Cardiac muscle cell (in vitro differentiated cells and primary cell): ENCODE measurements at regions not wholly inside any gene's neighbourhood (a gene's known extent, or its start where the extent isn't known, plus 50 kb on each side); places are given as distances from the start of the nearest gene placed in this dataset.

Source experiments
- DNase-seq, 2 donors: peaks; one replicate each; pipeline versions ENCODE4 v3.0.0 to v3.0.0-alpha.2; 2010 to 2017; ENCODE audit warnings: low read depth in 1 of 2, low spot score in 1 of 2
- H3K27ac ChIP-seq: fragments of 200-600 bp; sonication (generic); 2 replicates; pipeline ENCODE4 v1.5.1; 2016
- H3K27me3 ChIP-seq: fragments of 200-600 bp; sonication (generic); 2 replicates; pipeline ENCODE4 v1.6.0; 2016; ENCODE audit warnings: control low read depth
- H3K36me3 ChIP-seq: fragments of 200-600 bp; sonication (generic); 2 replicates; pipeline ENCODE4 v1.5.1; 2016; ENCODE audit warnings: control low read depth
- H3K4me1 ChIP-seq: fragments of 200-600 bp; sonication (generic); 2 replicates; pipeline ENCODE4 v1.8.1; 2017; ENCODE audit warnings: low read depth, mild to moderate bottlenecking, mixed run types
- H3K4me3 ChIP-seq: fragments of 200-600 bp; sonication (generic); 2 replicates; pipeline ENCODE4 v1.5.1; 2016; ENCODE audit warnings: mild to moderate bottlenecking
- H3K9me3 ChIP-seq: fragments of 200-600 bp; sonication (generic); 2 replicates; pipeline ENCODE4 v1.5.1; 2017; ENCODE audit warnings: low read depth, mild to moderate bottlenecking, control low read depth
- CTCF ChIP-seq: IDR thresholded peaks from 2 replicates; pipeline ENCODE4 v1.5.1; 2012; ENCODE audit warnings: low read depth, mild to moderate bottlenecking, low read length

GRCh38 chr1:71276466-71276865 lies 195.6 kb upstream of the ZRANB2 start:
- no peak for TF ChIP-seq CTCF
- H3K4me3 ChIP-seq, result no peak overlapping the region
- no peak overlapping the region for H3K27ac ChIP-seq
- H3K36me3 ChIP-seq, result no peaks in the 10 kb centered on the region
- DNase-seq, result no peak
- H3K9me3 ChIP-seq, result no peaks in the 10 kb centered on the region
- H3K27me3 ChIP-seq, result no peaks in the 10 kb centered on the region
- H3K4me1 ChIP-seq, result no peaks in the 10 kb centered on the region

GRCh38 chr1:71273334-71273733 lies 192.5 kb upstream of the ZRANB2 start:
- no peaks in the 10 kb centered on the region for H3K27me3 ChIP-seq
- H3K36me3 ChIP-seq, result no peaks in the 10 kb centered on the region
- H3K4me3 ChIP-seq, result no peak overlapping the region
- H3K4me1 ChIP-seq, result no peaks in the 10 kb centered on the region
- DNase-seq, result no peak
- H3K27ac ChIP-seq, result no peak overlapping the region
- no peaks in the 10 kb centered on the region for H3K9me3 ChIP-seq
- no peak for TF ChIP-seq CTCF

GRCh38 chr1:71270394-71270915 lies 189.6 kb upstream of the ZRANB2 start:
- no peaks in the 10 kb centered on the region for H3K27me3 ChIP-seq
- no peak overlapping the region for H3K4me3 ChIP-seq
- no peaks in the 10 kb centered on the region for H3K36me3 ChIP-seq
- DNase-seq, result no peak
- no peak for TF ChIP-seq CTCF
- H3K4me1 ChIP-seq, result no peaks in the 10 kb centered on the region
- H3K27ac ChIP-seq, result no peak overlapping the region
- H3K9me3 ChIP-seq, result no peaks in the 10 kb centered on the region

- no peak for TF ChIP-seq CTCF
- Histone ChIP-seq H3K4me1 (no peaks in the 10 kb centered on the region), H3K36me3 (no peaks in the 10 kb centered on the region), H3K27me3 (no peaks in the 10 kb centered on the region), H3K4me3 (no peak overlapping the region), H3K9me3 (no peaks in the 10 kb centered on the region), H3K27ac (no peak overlapping the region)
- no peak for DNase-seq
Measured at GRCh38 chr1:71269818-71270217, 189.0 kb upstream of the ZRANB2 start.

- Histone ChIP-seq H3K27ac (no peak overlapping the region), H3K9me3 (no peaks in the 10 kb centered on the region), H3K36me3 (no peaks in the 10 kb centered on the region), H3K4me1 (no peaks in the 10 kb centered on the region), H3K4me3 (no peak overlapping the region), H3K27me3 (no peaks in the 10 kb centered on the region)
- DNase-seq, result no peak
- TF ChIP-seq CTCF, result no peak
Measured at GRCh38 chr1:71269179-71269578, 188.3 kb upstream of the ZRANB2 start.

- H3K27ac ChIP-seq, result no peak overlapping the region
- no peak overlapping the region for H3K4me3 ChIP-seq
- no peak for DNase-seq
- H3K36me3 ChIP-seq, result no peaks in the 10 kb centered on the region
- H3K27me3 ChIP-seq, result no peaks in the 10 kb centered on the region
- no peaks in the 10 kb centered on the region for H3K9me3 ChIP-seq
- TF ChIP-seq CTCF, result no peak
- no peaks in the 10 kb centered on the region for H3K4me1 ChIP-seq
Measured at GRCh38 chr1:71267220-71267619, 186.4 kb upstream of the ZRANB2 start.
